Gastroesophageal sphincter (tissue), 4 donors: ENCODE measurements at regions not wholly inside any gene's neighbourhood (a gene's known extent, or its start where the extent isn't known, plus 50 kb on each side); places are given as distances from the start of the nearest gene placed in this dataset.
"Not testable (repeated sequence)": the region's sequence is repeated elsewhere in the genome, so short reads cannot be mapped to it uniquely, and the experiment has no call there.

ENCODE experiments used
- ATAC-seq: fragments of 150-250 bp; one replicate; pipeline ENCODE4 v1.9.1; 2016; ENCODE audit warnings: mild to moderate bottlenecking, moderate library complexity
- H3K27ac ChIP-seq, 4 donors: fragments of 200-600 bp; sonication (generic) in 3 of 4; 1 replicate in 3 of 4; 2 replicates in 1 of 4; pipeline ENCODE4 v1.5.1; 2016 to 2019
- H3K27me3 ChIP-seq: fragments of 200-600 bp; sonication (generic); one replicate; pipeline ENCODE4 v1.5.1; 2019
- H3K36me3 ChIP-seq, 2 donors: fragments of 200-600 bp; sonication (generic); one replicate each; pipeline ENCODE4 v1.5.1; 2019; ENCODE audit warnings: control low read depth in 1 of 2
- H3K4me1 ChIP-seq, 3 donors: fragments of 200-600 bp; sonication (generic); 1 replicate in 2 of 3; 2 replicates in 1 of 3; pipeline ENCODE4 v1.5.1; 2016 to 2019; ENCODE audit warnings: control low read depth in 2 of 3
- H3K4me3 ChIP-seq, 2 donors: fragments of 200-600 bp; sonication (generic); one replicate each; pipeline ENCODE4 v1.5.1; 2019; ENCODE audit warnings: mild to moderate bottlenecking in 1 of 2, moderate library complexity in 1 of 2
- H3K9me3 ChIP-seq, 3 donors: fragments of 200-600 bp; sonication (generic); one replicate each; pipeline ENCODE4 v1.5.1; 2017 to 2019; ENCODE audit warnings: control low read depth in 2 of 3
- CTCF ChIP-seq, 4 experiments: fragments of 200-600 bp in 2 of 4; fragments of 450-650 bp in 2 of 4; sonication (generic) in 1 of 4; IDR thresholded peaks; one replicate each; pipeline ENCODE4 v1.5.1; 2017 to 2019; ENCODE audit warnings: antibody characterized with exemption in 4 of 4, mild to moderate bottlenecking in 2 of 4, moderate library complexity in 2 of 4
- EP300 ChIP-seq: sonication (generic); formaldehyde crosslinking; IDR thresholded peaks from one replicate; pipeline ENCODE4 v1.6.1; 2017; ENCODE audit warnings: antibody characterized with exemption, mild to moderate bottlenecking
- POLR2A ChIP-seq, 2 donors: fragments of 450-650 bp; IDR thresholded peaks; one replicate each; pipeline ENCODE4 v1.6.1; 2017; ENCODE audit warnings: antibody characterized with exemption in 2 of 2, mild to moderate bottlenecking in 2 of 2, moderate library complexity in 1 of 2
- POLR2AphosphoS5 ChIP-seq: sonication (generic); formaldehyde crosslinking; IDR thresholded peaks from one replicate; pipeline ENCODE4 v1.6.1; 2017; ENCODE audit warnings: antibody characterized with exemption
- WGBS, 2 donors: methylation state at CpG; one replicate each; pipeline ENCODE4 v1.1.5; 2018; ENCODE audit warnings: low coverage in 1 of 2; 5-methylcytosine and 5-hydroxymethylcytosine counted together

- Histone ChIP-seq H3K4me1 (no peaks in the 10 kb centered on the region), H3K36me3 (no peaks in the 10 kb centered on the region), H3K4me3 (no peak overlapping the region), H3K27me3 (peaks cover 21% of the 10 kb centered on the region), H3K9me3 (no peaks in the 10 kb centered on the region), H3K27ac (no peak overlapping the region)
- WGBS, 2 donors: 57 to 60% methylated on average over 4 to 5 of the region's 6 CpGs
- no peak for ATAC-seq
- TF ChIP-seq POLR2AphosphoS5: no peak
- no peak for TF ChIP-seq POLR2A (IDR thresholded peaks at IDR 0.05)
- TF ChIP-seq CTCF (IDR thresholded peaks at IDR 0.05): no peak
- no peak for TF ChIP-seq EP300
Observed at GRCh38 chr10:6713120-6713519, 133.0 kb upstream of the PRKCQ start.

GRCh38 chr10:6711881-6712280 is 131.8 kb upstream of the PRKCQ start:
- no peaks in the 10 kb centered on the region for H3K4me1 ChIP-seq
- no peak overlapping the region for H3K4me3 ChIP-seq
- no peak overlapping the region for H3K27ac ChIP-seq
- H3K36me3 ChIP-seq: no peaks in the 10 kb centered on the region
- H3K27me3 ChIP-seq: peaks cover 21% of the 10 kb centered on the region
- no peak for ATAC-seq
- no peak for TF ChIP-seq CTCF (IDR thresholded peaks at IDR 0.05)
- no peak for TF ChIP-seq POLR2AphosphoS5
- WGBS, 2 donors: 44 to 84% methylated on average over 4 to 12 of the region's 17 CpGs
- H3K9me3 ChIP-seq: no peaks in the 10 kb centered on the region

- H3K27me3 ChIP-seq: peaks cover 21% of the 10 kb centered on the region
- no peak for TF ChIP-seq POLR2A (IDR thresholded peaks at IDR 0.05)
- no peak for TF ChIP-seq EP300
- TF ChIP-seq CTCF (IDR thresholded peaks at IDR 0.05): no peak
- TF ChIP-seq POLR2AphosphoS5: no peak
- no peaks in the 10 kb centered on the region for H3K9me3 ChIP-seq
- 66 to 70% methylated on average over 5 to 6 of the region's 6 CpGs for WGBS, 2 donors
- H3K4me1 ChIP-seq: no peaks in the 10 kb centered on the region
- no peak overlapping the region for H3K27ac ChIP-seq
- H3K36me3 ChIP-seq: no peaks in the 10 kb centered on the region
- no peak for ATAC-seq
- no peak overlapping the region for H3K4me3 ChIP-seq
Observed at GRCh38 chr10:6711408-6711841, 131.3 kb upstream of the PRKCQ start.

GRCh38 chr10:6707352-6707751 is 127.3 kb upstream of the PRKCQ start:
- Histone ChIP-seq H3K9me3 (no peaks in the 10 kb centered on the region), H3K27ac (no peak overlapping the region), H3K27me3 (peaks cover 11% of the 10 kb centered on the region), H3K4me1 (no peaks in the 10 kb centered on the region), H3K4me3 (no peak overlapping the region), H3K36me3 (no peaks in the 10 kb centered on the region)
- TF ChIP-seq POLR2A (IDR thresholded peaks at IDR 0.05) (no peak), POLR2AphosphoS5 (no peak), CTCF (IDR thresholded peaks at IDR 0.05) (no peak), EP300 (no peak)
- no peak for ATAC-seq
- WGBS, 2 donors: 73 to 90% methylated on average over 2 to 4 of the region's 4 CpGs

GRCh38 chr10:6706725-6707124 is 126.6 kb upstream of the PRKCQ start:
- peaks cover 8% of the 10 kb centered on the region for H3K27me3 ChIP-seq
- TF ChIP-seq POLR2AphosphoS5 (no peak), POLR2A (IDR thresholded peaks at IDR 0.05) (no peak)
- no peaks in the 10 kb centered on the region for H3K36me3 ChIP-seq
- H3K4me3 ChIP-seq: no peak overlapping the region
- no peaks in the 10 kb centered on the region for H3K9me3 ChIP-seq
- no peaks in the 10 kb centered on the region for H3K4me1 ChIP-seq
- H3K27ac ChIP-seq: no peak overlapping the region
- 72 to 75% methylated on average over 4 of the region's 4 CpGs for WGBS, 2 donors
- ATAC-seq: no peak

GRCh38 chr10:6704896-6705295 is 124.8 kb upstream of the PRKCQ start:
- Histone ChIP-seq H3K36me3 (no peaks in the 10 kb centered on the region), H3K27me3 (peaks cover 7% of the 10 kb centered on the region), H3K4me3 (no peak overlapping the region), H3K4me1 (no peaks in the 10 kb centered on the region), H3K27ac (no peak overlapping the region), H3K9me3 (no peaks in the 10 kb centered on the region)
- WGBS, 2 donors: 50% methylated on average over 1 of the region's 1 CpG; no CpG with 5 or more reads in 1 of the 2 donors
- ATAC-seq: no peak
- TF ChIP-seq POLR2AphosphoS5: no peak
- TF ChIP-seq POLR2A (IDR thresholded peaks at IDR 0.05): no peak
- TF ChIP-seq EP300: no peak
- no peak for TF ChIP-seq CTCF (IDR thresholded peaks at IDR 0.05)

- ATAC-seq, H3K27ac ChIP-seq, H3K9me3 ChIP-seq, H3K36me3 ChIP-seq, H3K4me1 ChIP-seq, H3K4me3 ChIP-seq, H3K27me3 ChIP-seq: not testable (repeated sequence)
- WGBS, 2 donors: 93 to 100% methylated on average over 1 of the region's 2 CpGs
Observed at GRCh38 chr10:6702833-6703232, 122.8 kb upstream of the PRKCQ start.
